ENCODE measurements at regions not wholly inside any gene's neighbourhood (a gene's known extent, or its start where the extent isn't known, plus 50 kb on each side); places are given as distances from the start of the nearest gene placed in this dataset.
A peak's percentile ranks its signal among the peaks of the same experiment; 100 is the strongest.
"Not testable (repeated sequence)": the region's sequence is repeated elsewhere in the genome, so short reads cannot be mapped to it uniquely, and the experiment has no call there.

DNA sequence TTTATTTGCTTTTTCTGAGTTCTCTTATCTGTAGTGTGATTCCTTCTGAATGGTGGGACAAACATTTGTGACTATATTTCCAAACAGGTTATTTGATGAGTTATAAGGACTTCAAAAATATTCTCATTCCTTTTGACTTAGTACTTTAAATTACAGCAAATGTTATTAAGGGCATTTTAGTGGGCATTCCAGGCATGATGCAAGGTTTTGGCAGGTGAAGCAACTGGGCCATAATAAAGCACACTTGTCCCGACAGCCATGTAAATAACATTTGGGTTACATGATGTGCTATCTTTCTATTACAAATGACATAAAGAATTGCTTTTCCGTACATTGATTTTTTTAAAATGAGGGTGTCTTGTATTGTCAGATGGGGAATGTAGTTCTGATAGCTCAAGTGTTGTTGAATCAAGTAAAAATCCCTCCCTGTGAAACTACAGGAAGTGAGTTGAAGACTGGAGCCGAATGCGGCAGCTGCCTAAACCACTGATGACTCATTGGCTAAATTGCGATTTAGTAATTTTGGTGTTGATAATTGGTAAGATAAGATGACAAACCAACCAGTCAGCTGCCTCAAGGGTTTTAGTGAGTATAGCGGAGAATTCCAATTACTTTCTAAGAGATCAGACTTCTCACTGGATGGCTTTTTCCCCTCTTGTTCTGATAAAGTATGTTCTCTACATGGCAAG is 231.3 kb upstream of the NPY start:
- DNase-seq (ENCODE audit: low read depth), result peak; percentile 52

DNA sequence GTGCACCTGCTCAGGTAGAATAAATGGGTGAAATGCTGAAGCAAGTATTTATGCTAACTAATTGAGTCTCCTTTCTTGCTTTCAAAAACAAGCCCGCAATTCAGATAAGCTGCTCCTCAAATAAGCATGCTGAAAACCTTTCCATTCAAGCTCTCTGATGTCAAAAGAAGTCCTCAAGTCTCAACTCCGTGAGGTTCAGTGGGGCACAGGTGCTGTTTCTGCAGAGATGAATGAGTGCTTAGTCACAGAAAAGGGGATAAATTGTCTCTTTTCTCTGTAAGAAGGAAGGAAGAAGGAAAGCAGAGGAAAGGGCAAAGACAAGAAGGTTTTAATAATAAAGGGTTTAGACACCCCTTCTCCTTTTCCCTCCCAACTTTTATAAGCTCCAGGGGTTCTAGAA is 229.8 kb upstream of the NPY start:
- DNase-seq (ENCODE audit: low read depth), result no peak

DNA sequence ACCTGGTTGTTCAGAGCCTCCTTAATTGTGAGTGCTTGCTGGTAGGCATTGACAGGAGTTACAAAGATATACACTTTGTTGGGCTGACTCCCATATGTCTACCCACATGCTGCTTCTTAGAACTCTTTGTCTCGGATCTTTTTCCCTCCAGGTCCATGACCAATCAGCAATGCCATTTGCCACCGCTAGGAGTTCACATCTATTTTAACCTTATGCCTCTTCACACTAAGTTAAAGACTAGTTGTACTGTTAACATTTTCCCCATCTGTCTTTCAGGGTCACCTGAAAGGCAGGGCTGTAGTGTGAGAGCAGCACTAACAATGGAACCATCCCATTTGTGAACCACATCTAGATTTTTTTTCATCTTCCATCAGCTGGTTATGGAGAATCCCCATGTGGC is 226.7 kb upstream of the NPY start:
- DNase-seq (ENCODE audit: low read depth), result no peak

DNA sequence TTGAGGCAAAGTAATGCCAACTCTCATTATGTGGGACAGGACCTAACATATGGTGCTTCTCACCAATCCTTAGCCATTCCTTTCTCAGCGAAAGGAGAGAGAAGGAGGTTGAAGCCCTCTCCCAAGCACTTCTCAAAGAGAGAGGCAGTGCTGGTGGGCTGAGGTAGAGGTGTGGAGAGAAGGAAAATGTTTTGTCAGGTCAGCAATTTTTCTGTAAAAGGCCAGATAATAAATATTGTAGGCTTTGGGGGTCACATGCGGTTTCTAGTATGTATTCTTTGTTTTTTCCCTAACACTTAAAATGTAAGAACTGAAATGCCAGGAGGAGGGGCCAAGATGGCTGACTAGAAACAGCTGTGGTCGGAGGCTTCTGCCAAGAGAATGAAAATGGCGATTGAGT is 225.0 kb upstream of the NPY start:
- no peak for DNase-seq (ENCODE audit: low read depth)

DNA sequence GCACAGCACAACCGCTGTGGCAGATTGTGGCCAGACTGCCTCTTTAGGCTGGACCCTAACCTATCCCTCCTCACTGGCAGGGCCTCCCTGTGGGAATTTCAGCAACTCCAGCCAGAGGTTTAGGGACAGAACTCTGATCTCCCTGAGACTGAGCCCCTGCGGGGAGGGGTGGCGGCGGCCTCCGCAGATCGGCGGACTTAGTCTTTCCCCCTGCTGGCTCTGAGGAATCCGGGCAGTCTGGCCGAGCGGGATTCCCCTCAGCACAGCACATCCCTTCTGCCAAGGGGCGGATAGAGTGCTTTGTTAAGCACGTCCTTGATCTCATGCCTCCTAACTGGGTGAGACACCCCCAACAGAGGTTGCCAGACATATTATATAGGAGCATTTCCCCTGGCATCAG is 224.2 kb upstream of the NPY start:
- DNase-seq (ENCODE audit: low read depth), result no peak

DNA sequence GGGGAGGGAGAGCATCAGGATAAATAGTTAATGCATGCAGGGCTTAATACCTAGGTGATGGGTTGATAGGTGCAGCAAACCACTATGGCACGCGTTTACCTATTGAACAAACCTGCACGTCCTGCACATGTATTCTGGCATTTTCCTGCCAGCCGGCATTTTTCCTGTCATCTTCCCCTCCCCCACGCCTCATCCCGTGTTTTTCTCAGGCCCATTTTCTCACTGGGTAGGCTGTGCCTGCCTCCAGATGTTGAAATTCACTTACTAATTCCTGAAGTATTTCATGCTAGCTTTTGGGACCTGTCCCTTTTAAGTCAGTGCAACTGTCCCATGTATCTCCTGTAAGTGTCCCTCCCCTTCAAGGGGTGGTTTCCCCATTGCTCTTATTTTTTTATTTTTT is 220.3 kb upstream of the NPY start:
- no peak for DNase-seq (ENCODE audit: low read depth)

DNA sequence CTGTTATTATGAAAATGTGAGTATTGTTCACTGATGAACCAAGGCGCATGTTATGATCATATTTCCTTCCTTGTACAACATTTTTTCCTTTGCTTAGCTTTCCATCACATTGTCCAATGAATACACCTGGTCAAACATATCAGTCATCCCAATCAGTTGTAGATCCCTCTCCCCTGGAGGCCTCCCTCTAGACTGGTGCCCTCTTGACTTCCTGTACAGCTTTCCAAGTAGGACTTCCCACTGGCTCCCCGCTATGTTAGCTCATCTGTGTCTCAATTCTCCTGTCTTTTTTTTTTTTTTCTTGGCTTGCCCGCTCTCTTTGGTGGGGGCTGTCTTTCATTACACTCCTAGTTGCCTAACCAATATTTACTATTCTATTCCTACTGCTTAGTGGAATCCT is 214.2 kb upstream of the NPY start:
- DNase-seq (ENCODE audit: low read depth), result no peak

DNA sequence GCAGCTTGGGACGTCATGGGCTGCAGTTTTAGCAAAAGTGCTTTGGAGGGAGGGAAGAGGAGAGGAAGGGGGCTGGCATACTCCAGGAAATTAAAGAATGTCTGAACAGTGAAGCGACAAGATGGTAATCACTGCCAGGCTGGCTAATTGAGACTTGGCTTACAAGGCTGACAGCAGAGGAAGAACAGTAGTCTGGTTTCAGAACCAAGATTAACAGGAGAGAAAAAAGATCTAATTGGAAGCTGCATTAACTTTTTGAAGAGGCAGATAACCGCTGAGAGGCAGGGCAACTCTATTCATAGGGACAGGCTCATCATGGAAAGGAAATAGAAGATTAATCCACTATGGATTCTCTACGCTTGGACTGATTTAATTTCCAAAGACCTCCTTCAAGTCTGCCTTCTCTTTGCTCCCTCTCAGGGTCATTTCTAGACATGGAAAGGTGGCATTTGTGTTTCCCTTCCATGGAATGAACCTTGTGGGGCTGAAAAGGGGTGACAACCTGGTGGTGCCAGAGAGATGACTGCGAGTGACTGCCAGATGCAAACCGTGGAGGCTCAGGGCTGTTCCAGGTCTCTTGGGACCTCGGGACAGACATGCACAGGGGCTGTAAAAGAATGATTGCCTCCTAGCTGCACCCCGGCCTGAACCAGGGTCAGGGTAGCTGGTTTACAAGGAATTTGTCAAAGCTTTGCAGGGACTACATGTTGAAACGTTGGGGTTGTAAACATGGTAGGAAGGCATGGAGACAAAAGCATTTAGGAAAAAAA is 210.2 kb upstream of the NPY start:
- DNase-seq (ENCODE audit: low read depth), result no peak

DNA sequence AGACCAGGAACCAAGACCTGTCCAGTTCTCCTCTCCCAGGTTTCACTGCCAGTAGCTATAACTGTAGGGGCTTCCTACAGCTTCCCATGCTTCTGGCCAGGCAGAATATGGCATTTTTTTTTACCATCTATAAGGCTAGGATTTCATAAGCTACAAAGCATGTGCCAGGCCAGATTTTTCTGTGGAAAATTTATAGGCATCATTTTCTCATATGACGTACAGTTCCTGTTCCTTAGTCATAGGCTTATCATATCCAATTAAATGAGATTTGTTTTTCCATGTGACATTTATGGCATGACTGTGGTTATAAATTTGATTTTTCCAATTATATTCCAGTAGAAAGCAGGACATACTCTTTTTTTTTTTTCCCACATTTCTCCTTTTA is 208.6 kb upstream of the NPY start:
- no peak for DNase-seq (ENCODE audit: low read depth)

DNA sequence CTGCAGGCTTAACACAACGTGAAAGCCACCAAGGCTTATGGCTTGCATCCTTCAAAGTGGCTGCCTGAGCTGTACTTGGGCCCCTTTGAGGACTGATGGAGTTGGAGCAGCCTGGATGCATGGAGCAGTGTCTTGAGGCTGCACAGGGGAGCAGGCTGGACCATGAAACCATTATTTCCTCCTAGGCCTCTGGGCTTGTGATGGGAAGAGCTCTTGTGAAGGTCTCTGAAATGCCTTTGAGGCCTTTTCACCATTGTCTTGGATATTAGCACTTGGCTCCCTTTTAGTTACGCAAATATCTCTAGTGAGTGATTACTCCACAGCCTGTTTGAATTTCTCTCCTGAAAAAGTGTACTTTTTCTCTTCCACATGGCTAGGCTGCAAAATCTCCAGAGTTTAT is 201.2 kb upstream of the NPY start:
- no peak for DNase-seq (ENCODE audit: low read depth)

DNA sequence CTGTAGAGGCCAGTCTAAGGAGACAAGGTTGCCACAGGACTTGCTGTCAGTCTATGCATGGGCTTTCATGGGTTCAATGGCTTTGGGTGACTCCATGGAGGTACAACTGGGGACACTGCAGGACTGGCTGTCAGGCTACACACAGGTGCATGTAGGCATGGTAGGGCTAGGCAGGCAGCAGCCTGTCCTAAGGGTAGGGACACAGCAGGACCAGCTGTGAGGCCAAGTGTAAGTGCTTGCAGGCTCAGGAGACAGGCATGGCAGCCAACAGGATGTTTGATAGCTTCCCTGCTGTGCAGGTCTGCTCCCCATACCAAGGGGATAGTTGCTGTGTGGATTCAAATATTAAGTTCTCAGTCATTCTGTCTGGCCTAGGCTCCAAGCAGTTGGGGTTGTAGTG is 181.0 kb upstream of the NPY start:
- DNase-seq (ENCODE audit: low read depth), result no peak

DNA sequence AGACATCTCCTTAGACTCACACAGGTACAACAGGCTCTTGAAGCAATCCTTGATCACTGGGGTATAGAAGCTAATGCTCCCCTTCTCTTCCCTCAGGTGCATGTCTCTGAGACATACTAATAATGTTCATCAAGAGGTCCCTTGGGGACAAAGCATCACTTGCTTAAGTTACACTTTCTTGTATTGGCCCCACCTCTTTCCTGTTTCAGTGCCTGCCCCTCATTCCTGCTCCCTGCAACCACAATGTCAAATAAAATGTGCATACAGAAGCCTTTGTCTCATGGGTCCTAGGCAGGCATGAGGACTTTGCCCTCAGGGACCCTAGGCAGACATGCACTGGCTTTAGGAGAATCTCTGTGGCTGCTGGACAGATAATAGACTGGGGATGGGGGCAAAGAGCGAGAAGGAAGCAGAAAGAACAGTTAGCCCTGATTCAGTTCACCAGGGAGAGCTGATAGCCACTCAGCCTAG is 175.0 kb upstream of the NPY start:
- no peak for DNase-seq (ENCODE audit: low read depth)

DNA sequence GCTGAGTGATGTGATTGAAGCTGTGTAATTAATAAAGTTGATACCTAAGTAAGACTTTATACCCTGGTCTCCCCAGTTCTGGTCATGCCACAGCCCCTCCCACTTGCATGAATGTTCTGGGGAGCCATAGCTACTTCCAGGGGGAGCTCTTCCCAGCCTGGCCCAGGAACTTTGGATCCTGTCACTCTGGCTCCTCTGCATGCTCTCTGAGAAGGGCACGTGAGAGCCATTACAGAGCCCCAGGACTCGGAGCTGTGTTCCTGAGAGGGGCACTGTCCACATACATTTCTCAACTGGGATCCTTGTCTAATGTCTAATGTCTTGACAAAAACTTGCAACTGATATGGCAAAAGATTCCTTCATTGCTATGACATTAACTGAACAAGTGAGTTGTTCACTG is 173.9 kb upstream of the NPY start:
- no peak for DNase-seq (ENCODE audit: low read depth)

DNA sequence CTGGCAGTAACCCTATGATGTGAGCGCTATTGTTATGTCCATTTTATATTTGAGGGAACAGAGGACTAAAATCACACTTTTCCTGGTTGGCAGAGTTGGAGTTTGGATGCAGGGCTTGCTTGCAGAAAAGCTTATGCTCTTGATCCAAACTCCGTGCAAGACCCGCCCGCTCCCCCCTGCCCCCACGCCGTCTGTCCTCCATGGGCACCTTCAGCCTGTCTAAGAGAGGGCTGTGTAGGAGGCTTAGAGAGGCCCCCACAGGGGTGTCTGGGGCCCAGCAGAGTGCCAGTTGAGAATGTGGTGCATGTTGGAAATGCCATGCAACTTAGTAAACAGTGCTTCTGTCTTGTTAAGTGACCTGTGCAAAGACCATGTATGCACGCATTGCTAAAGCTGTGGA is 170.5 kb upstream of the NPY start:
- DNase-seq (ENCODE audit: low read depth), result no peak

DNA sequence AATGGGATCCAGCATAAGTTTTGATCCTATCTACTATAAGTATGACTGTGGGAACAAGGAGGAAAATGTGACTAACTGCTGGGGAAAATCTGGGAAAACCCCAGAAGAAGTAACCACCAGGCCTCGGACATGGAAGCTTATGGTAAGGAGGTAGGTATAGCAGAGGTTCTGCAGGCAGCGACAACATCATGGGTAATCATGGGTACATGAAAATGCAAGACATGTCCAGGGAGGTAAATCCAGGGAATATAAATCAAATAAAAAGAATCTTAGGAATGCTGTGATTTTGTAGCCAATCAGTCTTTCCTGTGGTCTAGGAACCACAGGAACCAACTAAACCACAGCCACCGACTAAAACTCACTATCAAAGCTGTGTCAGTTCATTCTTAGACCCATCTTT is 168.3 kb upstream of the NPY start:
- no peak for DNase-seq (ENCODE audit: low read depth)

DNA sequence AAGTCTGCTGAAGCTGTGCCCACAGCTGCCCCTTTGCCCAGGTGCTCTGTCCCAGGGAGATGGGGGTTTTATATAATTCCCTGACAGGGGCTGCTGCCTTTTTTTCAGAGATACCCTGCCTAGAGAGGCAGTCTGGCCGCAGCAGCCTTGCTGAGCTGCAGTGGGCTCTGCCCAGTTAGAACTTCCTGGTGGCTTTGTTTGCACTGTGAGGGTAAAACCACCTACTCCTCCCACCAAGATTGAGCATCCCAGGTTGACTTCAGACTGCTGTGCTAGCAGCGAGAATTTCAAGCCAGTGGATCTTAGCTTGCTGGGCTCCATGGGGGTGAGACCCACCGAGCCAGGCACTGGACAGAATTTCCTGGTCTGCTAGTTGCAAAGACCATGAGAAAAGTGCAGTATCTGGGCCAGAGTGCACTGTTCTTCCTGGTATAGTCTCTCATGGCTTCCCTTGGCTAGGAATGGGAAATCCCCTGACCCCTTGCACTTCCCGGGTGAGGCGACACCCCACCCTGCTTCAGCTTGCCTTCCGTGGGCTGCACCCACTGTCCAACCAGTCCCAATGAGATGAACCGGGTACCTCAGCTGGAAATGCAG is 166.0 kb upstream of the NPY start:
- DNase-seq (ENCODE audit: low read depth), result not testable (repeated sequence)

DNA sequence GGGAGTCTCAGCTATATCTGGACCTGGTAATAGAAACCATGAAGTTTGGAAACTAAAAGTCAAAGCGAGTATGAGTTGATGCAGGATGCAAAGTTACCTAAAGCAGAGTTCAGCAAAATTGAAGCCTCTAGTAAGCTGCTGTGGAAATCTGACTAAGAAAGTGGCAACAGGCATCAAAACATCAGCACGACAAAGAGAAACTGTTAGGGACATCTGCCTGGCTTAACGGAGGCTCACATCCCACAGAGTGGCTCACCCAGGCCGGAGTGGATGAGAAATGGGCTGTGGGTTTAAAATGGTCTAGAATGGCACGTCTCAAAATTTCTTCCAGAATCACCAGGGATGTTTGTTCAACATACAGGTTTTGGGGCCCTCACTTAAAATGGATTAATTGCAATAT is 164.1 kb upstream of the NPY start:
- DNase-seq (ENCODE audit: low read depth), result no peak

DNA sequence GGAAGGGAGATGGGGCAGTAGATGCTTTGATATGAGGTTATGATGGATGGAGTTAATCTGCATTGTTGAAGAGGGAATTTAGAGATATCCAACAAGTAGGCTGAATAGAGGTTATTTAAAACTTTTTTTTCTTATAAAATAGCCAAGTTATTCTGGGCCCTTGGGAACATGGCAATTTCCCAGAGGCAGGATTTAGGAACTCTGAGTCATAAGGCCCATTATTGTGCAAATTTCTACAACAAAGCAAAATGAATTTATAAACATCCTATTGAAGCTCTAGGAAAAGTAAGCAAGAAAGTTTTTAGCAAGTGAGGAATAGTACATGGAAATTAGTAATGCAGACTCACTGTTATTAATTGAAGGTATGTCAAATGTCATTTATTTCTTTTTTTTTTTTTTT is 160.9 kb upstream of the NPY start:
- DNase-seq (ENCODE audit: low read depth), result peak; percentile 12

DNA sequence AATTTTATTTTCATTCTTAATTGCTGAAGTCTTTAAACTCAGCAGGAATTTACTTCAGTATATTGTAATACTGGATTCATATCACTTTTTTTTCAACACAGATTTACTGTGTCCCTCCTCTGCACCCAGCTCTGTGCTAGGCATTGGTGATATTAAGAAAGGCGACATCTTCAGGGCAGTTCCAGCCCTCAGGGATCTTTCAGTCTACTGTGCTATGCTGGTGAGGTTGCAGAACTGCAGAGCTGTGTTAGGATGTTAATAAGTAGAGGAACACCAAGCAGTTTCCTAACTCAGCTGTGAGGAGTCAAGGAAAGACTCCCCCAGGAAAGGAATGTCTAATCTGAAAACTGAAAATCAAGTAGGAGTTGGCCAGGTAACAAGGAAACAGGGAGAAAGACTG is 158.2 kb upstream of the NPY start:
- DNase-seq (ENCODE audit: low read depth), result no peak

DNA sequence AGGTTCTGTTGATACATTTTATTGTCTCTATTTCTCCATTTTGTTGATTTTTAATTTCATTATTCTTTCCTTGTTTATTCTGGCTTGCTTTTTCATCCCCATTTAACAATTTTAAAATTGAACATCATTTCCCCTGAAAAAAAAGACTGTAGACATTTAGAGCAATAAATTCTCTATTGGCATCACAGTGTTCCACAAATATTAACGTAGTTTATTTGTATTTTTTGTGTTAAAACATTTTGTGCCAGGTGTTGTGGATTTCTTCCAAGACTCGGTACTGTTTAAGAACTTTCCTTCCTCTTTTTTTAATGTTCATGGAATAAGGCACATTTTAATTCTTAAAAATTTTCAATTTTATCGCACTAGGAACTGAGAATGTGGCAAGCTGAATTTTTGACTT is 156.1 kb upstream of the NPY start:
- DNase-seq (ENCODE audit: low read depth), result no peak

DNA sequence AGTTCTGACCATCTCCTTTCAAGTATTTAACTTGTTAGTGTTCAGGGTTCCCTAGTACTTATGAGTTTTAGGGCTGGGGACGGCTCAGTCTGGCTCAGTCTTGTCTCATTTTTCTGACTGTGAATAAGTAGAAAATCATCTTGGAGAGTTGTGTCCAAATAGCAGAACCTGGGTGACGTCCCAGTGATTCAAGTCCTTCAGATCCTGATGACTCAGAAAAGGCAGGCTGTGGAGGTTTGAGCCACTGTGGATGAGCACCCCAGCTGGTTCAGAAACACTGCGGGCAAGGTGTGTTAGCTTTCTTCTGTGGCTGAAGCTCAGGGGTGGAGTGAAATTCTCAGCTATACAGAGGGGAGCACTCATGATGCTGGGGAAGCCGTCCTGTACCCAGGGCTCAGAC is 154.4 kb upstream of the NPY start:
- peak; percentile 24 for DNase-seq (ENCODE audit: low read depth)

DNA sequence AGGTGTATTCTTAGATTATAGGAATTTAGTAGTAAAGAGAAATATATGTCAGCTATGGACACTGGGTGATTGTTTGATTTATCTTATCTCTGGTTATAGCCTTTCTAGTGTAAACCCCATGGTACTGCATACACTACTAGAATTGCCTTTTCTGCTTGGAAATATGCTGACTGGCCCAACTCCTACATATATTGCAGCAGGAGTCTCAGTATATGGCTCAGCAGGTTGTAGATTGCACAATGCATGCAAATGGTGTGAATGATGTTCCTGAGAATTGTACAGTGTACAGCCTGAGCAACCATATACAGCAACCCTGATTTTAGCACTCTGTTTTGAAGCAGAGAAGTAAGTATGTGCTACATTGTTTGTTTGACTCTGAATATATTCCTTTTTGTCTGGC is 153.4 kb upstream of the NPY start:
- DNase-seq (ENCODE audit: low read depth), result no peak

DNA sequence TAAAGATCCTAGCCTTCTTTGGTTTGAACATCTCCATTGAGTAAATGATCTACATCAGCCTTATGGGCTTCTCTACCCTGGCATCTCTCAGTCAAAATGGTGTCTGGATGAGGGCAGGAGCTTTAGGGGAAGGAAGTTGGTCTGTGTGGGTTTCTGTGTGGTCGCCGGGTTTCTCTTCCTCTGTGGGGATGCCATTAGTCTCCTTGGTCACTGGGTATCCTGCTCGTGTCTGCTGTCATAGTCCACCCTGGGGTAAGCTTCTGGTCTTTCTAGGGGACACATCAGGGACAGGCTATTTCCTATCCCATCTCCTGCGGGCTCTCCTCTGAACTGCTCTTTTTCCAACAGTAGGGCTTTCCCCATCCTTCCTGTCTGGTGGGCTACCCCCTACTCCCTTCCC is 150.3 kb upstream of the NPY start:
- DNase-seq (ENCODE audit: low read depth), result no peak

DNA sequence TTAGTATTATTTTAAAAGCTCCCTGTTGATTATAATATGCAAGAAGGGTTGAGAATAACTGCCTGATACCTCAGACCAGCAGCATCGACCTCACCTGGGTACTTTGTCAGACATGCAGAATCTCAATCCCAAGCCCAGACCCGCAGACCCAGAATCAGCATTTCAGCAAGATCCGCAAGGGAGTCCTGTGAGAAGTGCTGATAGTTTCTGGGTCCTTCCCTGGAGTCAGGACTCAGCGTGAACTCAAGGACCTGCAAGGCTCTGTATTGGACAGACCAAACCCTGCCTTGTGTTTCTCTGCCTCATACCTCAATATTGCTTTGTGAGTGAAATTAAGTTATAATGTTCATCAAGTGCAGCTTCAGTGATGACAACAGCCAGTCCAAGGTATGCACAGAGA is 149.5 kb upstream of the NPY start:
- DNase-seq (ENCODE audit: low read depth), result no peak

Data from GM04503 (cell line).